ENCODE measurements at regions not wholly inside any gene's neighbourhood (a gene's known extent, or its start where the extent isn't known, plus 50 kb on each side); places are given as distances from the start of the nearest gene placed in this dataset.

DNA sequence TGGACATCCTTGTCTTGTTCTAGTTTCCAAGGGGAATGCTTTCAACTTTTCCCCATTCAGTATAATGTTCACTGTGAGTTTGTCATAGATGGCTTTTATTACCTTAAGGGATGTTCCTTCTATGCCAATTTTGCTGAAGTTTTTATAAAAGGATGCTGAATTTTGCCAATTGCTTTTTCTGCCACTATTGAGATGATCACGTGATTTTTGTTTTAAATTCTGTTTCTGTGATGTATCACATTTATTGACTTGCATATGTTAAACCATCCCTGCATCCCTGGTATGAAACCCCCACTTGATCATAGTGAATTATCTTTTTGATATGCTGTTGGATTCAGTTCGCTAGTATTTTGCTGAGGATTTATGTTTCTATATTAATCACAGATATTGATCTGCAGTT lies 130.6 kb upstream of the TAB2 start:
- no peak for DNase-seq (ENCODE audit: low read depth in 1 of 2, low spot score in 2 of 2)
- Histone ChIP-seq H2BK20ac (ENCODE audit: low read length) (no peak overlapping the region), H2BK15ac (ENCODE audit: low read length) (no peak overlapping the region), H3K14ac (ENCODE audit: insufficient read length) (no peak overlapping the region), H3K4me2 (ENCODE audit: insufficient read depth in 1 of 2, low read depth in 2 of 2, low read length in 2 of 2) (no peak overlapping the region), H4K20me1 (replicated peaks in 1 of 2; ENCODE audit: control insufficient read depth in 1 of 2, insufficient read depth in 2 of 2, low read length in 2 of 2) (no peaks in the 10 kb centered on the region), H3K79me2 (ENCODE audit: control insufficient read depth in 1 of 2, insufficient read depth in 2 of 2, low read length in 2 of 2) (no peaks in the 10 kb centered on the region), H3K27ac (ENCODE audit: low read depth, low read length) (no peak overlapping the region), H4K8ac (ENCODE audit: extremely low read depth, insufficient read depth, low read length) (no peak overlapping the region), H3K4me3 (ENCODE audit: extremely low read depth in 1 of 4, insufficient read depth in 2 of 4, low read depth in 3 of 4, low read length in 4 of 4) (no peak overlapping the region), H3K23me2 (ENCODE audit: low read depth, low read length) (no peaks in the 10 kb centered on the region), H2AFZ (ENCODE audit: low read length) (no peak overlapping the region), H3K27me3 (replicated peaks in 1 of 4; ENCODE audit: control insufficient read depth in 3 of 4, extremely low read depth in 1 of 4, insufficient read depth in 3 of 4, low read length in 3 of 4) (no peaks in the 10 kb centered on the region), H3K9me3 (ENCODE audit: insufficient read depth in 2 of 2, low read depth in 1 of 2, low read length in 1 of 2) (0 out of 4 replicates have a peak, but pooled peaks cover 0 to 3% of the 10 kb centered on the region in 2 experiments), H4K91ac (replicated peaks; ENCODE audit: insufficient read length, low read length) (no peak overlapping the region), H3K36me3 (ENCODE audit: control insufficient read depth in 2 of 4, insufficient read depth in 4 of 4, low read length in 3 of 4) (no peaks in the 10 kb centered on the region), H3K79me1 (ENCODE audit: low read depth, low read length) (no peaks in the 10 kb centered on the region), H3K23ac (ENCODE audit: insufficient read length) (no peak overlapping the region), H3K56ac (replicated peaks; ENCODE audit: insufficient read length, low read depth, low read length) (no peak overlapping the region), H3K18ac (ENCODE audit: extremely low read depth, low read length) (no peak overlapping the region), H2BK5ac (ENCODE audit: low read depth, low read length) (no peak overlapping the region), H2BK12ac (ENCODE audit: low read depth, low read length) (no peak overlapping the region), H3K9ac (replicated peaks in 1 of 4; ENCODE audit: extremely low read depth in 1 of 4, low read depth in 3 of 4, low read length in 3 of 4) (no peak overlapping the region), H4K5ac (ENCODE audit: insufficient read length, low read depth, low read length) (no peak overlapping the region), H3K4ac (replicated peaks; ENCODE audit: insufficient read length, low read depth, low read length) (no peak overlapping the region), H2AK5ac (ENCODE audit: low read depth, low read length) (no peak overlapping the region), H2BK120ac (replicated peaks; ENCODE audit: low read depth, low read length) (no peak overlapping the region), H3K4me1 (replicated peaks in 1 of 4; ENCODE audit: control insufficient read depth in 3 of 4, insufficient read depth in 4 of 4, low read length in 3 of 4) (no peaks in the 10 kb centered on the region)
- CTCF ChIA-PET (ENCODE audit: partially characterized antibody), result interaction anchor here (0.7 to 2.2 kb wide), 4 partner anchors 9 to 249 kb away, joined by 3 to 7 read pairs (median 3); no protein-coding TSS in a partner anchor
- POLR2A ChIA-PET (ENCODE audit: partially characterized antibody), result no interaction called here
- WGBS, 2 experiments (ENCODE audit: extremely low coverage in 1 of 2, insufficient coverage in 1 of 2, insufficient read length in 1 of 2, insufficient replicate concordance in 2 of 2, low coverage in 1 of 2, low lambda C conversion rate in 2 of 2, missing lambda C conversion rate in 1 of 2), result 88% methylated on average over 2 of the region's 2 CpGs; no CpG with 5 or more reads in 1 of the 2 experiments
- FAIRE-seq, result no peak
- no peak for TF ChIP-seq ASH2L (IDR thresholded peaks at IDR 0.05; ENCODE audit: low read length)
- TF ChIP-seq BACH1 (IDR thresholded peaks at IDR 0.05; ENCODE audit: low read length), result no peak
- TF ChIP-seq GABPA (IDR thresholded peaks at IDR 0.05; ENCODE audit: borderline replicate concordance, insufficient read depth, low read length), result no peak
- no peak for TF ChIP-seq SAP30 (IDR thresholded peaks at IDR 0.05; ENCODE audit: insufficient read depth, insufficient replicate concordance, low read length)
- TF ChIP-seq, protein P1, sequence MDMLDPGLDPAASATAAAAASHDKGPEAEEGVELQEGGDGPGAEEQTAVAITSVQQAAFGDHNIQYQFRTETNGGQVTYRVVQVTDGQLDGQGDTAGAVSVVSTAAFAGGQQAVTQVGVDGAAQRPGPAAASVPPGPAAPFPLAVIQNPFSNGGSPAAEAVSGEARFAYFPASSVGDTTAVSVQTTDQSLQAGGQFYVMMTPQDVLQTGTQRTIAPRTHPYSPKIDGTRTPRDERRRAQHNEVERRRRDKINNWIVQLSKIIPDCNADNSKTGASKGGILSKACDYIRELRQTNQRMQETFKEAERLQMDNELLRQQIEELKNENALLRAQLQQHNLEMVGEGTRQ (IDR thresholded peaks at IDR 0.05; ENCODE audit: low read length), result no peak
- no peak for TF ChIP-seq CHD2 (IDR thresholded peaks at IDR 0.05; ENCODE audit: low read length)
- TF ChIP-seq, protein P2, sequence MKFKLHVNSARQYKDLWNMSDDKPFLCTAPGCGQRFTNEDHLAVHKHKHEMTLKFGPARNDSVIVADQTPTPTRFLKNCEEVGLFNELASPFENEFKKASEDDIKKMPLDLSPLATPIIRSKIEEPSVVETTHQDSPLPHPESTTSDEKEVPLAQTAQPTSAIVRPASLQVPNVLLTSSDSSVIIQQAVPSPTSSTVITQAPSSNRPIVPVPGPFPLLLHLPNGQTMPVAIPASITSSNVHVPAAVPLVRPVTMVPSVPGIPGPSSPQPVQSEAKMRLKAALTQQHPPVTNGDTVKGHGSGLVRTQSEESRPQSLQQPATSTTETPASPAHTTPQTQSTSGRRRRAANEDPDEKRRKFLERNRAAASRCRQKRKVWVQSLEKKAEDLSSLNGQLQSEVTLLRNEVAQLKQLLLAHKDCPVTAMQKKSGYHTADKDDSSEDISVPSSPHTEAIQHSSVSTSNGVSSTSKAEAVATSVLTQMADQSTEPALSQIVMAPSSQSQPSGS (IDR thresholded peaks at IDR 0.05; ENCODE audit: low read length), result no peak
- TF ChIP-seq KDM4A (IDR thresholded peaks at IDR 0.05; ENCODE audit: low read depth, low read length, severe bottlenecking), result no peak
- TF ChIP-seq JUND (IDR thresholded peaks at IDR 0.05; ENCODE audit: low read length), result no peak
- TF ChIP-seq GTF2F1 (IDR thresholded peaks at IDR 0.05; ENCODE audit: borderline replicate concordance, low read depth, low read length), result no peak
- no peak for TF ChIP-seq HDAC6 (IDR thresholded peaks at IDR 0.05; ENCODE audit: low read depth, low read length)
- no peak for TF ChIP-seq RFX5 (IDR thresholded peaks at IDR 0.05; ENCODE audit: borderline replicate concordance, low read depth, low read length)

Measured in H1 (cell line).